NCI-H2227 (cell line): ENCODE measurements at regions not wholly inside any gene's neighbourhood (a gene's known extent, or its start where the extent isn't known, plus 50 kb on each side); places are given as distances from the start of the nearest gene placed in this dataset.
"Not testable (repeated sequence)": the region's sequence is repeated elsewhere in the genome, so short reads cannot be mapped to it uniquely, and the experiment has no call there.

Experiments used
- DNase-seq: peaks from one replicate; lab custom pipeline; 2025; ENCODE audit not compliant: unreplicated experiment; lab: John Stamatoyannopoulos, UW

DNA sequence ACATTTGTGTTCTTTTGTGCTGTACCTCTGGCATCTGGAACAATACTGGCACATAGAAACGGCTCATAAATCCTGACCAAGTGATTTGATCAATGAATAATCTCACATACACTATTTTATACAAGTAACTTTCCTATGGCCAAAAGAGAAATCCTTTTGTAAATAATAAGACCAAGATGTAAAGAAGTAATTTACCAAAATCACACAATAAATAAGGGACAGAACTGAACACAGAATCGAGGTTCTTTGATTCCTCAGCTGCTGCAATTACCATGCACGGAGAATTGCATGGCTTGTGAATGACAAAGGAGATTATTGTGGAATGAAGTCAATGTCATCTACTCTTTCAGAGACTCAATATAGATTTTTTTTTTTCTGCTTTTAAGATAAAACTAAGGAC lies 576.8 kb upstream of the SMIM31 start:
- no peak for DNase-seq

- no peak for DNase-seq
Measured at GRCh38 chr4:164177753-164178152, 576.2 kb upstream of the SMIM31 start.

DNA sequence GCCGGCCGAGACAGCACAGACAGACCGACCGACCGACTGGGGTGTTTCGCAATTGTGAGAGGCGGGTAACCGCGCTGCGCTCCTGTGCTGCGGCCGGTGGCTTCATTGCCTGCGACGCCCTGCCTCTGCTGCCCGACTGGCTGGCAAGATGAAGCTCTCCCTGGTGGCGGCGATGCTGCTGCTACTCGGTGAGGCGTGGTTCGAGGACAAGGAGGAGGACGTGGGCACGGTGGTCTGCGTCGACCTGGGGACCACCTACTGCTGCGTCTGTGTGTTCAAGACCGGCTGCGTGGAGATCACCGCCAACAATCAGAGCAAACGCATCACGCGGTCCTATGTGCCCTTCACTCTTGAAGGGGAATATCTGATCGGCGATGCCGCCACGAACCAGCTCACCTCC lies 565.7 kb upstream of the SMIM31 start:
- DNase-seq = no peak

DNA sequence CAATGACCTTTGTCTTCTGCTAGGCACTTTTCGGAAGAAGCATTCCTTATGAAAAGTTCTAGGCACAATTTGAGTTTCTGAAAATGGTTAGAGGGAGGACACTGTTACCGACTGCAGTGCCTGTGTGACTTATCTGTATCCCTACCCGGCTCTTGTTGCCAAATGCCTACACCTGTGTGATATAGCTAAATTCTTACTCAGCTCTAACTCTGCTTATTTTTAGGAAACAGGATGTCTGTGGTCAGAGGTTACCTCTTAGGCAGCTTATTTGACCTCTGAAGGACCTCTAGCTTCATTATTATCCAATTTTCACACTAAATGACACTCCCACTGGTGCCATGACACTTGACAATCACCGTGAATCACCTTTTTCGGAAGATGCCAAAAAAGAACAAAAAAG lies 561.1 kb upstream of the SMIM31 start:
- no peak for DNase-seq

DNA sequence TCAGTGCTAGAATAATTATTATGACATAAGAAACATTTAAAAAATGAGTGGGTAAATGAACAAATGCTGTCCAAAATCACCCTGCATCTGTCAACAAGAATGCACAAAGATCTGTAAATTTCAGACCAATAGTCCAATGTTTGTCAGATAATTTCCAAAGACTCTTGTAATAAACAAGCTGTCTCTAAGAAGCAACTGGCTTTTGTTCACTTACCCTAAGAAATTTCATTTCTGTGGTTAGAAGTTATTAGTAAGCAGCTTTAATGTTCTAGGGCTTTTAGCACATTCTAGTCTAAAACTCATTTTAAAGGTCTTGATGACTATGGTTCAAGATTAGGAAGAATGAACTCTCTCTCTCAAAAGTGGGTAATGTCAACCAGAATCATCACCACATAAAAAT lies 560.3 kb upstream of the SMIM31 start:
- DNase-seq = no peak

DNA sequence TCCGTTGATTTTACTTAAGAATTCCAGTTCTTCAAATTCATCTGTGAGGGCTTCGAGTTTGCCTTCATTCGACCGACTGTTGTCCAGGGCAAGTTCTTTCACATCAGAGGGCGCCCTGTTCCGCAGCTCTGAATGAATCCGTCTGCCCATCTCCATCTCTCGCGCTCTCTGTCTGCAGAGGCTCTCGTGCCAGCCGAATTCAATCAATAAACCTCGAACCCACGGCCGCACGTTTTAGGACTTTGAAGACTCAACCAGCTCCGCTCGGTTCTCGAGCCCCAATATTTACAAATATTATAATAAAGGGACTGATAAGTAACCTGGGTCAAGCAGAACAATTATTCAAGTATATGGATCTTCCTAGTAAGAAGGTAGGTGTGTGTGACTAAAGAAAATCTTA lies 556.4 kb upstream of the SMIM31 start:
- no peak for DNase-seq

GRCh38 chr4:164203476-164203875 lies 550.5 kb upstream of the SMIM31 start:
- DNase-seq = no peak

GRCh38 chr4:164204434-164204833 lies 549.5 kb upstream of the SMIM31 start:
- no peak for DNase-seq

DNA sequence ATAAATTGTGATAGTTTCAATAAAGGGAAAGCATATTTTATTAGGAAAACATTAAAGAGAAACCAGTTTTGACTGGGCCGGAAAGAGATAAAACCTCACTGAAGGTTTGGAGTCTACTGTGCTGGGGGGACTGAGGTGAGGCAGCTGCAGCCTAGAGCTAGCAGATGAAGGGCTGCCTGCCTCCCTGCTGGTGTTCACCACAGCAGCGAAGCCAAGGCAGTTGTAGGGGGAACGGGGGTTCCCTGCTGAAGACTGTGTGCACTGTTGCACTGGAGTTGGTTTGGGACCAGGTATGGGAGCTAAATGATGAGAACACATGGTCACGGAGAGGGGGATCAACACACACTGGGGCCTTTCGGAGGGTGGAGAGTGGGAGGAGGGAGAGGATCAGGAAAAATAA lies 546.5 kb upstream of the SMIM31 start:
- no peak for DNase-seq

DNA sequence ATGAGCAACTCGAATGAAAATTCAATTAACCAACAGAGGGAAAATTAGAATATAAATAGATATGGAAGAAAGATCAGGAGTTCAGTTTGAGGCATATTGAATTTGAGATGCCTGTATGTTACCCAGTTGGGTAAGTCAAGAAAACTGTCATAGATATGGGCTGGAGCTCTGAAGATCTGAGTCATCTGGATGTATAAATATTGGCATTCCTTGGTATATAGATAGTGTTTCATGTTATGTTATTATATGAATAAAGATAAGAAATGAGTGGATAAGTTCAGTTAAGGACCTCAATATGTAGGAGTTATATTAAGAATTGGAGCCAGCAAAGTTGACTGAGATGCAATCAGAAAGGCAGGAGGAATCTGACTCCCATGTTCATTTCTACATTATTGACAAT lies 543.6 kb upstream of the SMIM31 start:
- no peak for DNase-seq

DNA sequence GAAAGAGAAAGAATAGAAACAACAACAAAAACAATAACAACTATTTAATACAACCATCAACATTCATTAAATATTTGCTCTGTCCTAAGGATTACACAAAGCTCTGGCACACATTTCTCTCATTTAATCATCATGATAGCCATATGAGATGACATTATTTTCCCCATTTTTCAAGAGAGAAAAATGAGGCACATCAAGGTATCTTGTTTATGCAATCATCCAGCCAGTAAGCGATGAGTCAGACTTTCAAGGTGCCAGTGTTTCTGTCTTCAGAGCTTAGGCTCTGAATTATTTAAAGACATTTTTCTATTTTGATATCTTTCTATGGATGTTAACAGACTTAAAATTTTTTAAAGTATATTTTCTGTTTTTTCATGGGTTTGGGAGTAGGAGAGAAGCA lies 541.8 kb upstream of the SMIM31 start:
- no peak for DNase-seq

- no peak for DNase-seq
Measured at GRCh38 chr4:164212714-164213113, 541.2 kb upstream of the SMIM31 start.

GRCh38 chr4:164215113-164215741 lies 538.7 kb upstream of the SMIM31 start:
- no peak for DNase-seq

- no peak for DNase-seq
Measured at GRCh38 chr4:164221631-164222030, 532.3 kb upstream of the SMIM31 start.

DNA sequence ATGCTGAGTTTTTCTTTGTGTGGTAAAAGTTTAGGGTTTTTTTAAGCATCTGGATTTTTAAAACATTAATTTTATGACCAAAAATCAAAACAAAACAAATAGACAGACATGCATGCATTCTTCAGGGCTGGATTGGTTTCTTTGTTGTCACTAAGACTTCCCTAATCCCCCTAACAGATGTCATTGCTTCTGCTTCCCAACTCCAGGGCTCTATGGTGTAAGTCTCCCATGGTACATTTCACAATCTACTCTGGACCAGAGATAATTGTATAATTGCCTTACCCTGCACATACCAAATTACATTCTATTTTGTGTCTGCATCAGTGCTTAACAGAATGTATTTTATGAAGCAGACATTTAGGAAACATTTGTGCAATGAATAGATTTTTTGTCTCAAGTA lies 529.1 kb upstream of the SMIM31 start:
- no peak for DNase-seq

DNA sequence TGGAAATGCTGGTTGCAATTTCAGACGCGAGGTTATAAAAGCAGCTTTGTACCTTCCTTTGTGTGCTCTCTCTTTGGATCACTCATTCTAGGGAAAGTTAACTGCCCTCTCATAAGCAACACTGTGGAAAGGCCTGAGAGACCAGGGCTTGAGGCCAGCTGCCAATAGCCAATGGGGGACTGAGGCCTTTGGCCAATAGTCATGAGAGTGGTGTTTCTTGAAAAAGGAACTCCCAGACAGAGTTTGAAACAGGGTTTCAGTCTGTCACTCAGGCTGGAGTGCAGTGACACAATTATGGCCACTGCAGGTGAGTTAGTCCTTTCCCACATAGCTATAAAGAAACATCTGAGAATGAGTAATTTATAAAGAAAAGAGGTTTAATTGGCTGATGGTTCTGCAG lies 524.7 kb upstream of the SMIM31 start:
- no peak for DNase-seq

DNA sequence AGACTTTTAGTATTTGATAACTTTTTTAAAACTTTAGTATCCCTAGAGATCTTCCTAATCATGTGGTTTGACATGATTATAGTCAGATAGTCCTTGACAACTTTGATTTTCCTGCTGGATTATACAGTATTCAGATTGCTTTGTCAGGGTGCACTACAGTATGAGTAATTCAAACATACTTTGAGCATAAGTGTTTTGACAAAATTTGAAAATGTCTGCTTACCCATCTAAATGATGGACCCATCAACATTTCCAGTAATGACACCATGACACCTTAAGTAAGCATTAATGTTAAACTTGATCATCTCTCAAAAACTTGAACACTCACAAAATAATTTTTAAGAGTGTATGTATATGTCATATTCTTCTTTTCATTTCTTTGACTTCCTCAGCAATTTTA lies 514.5 kb upstream of the SMIM31 start:
- DNase-seq = no peak

DNA sequence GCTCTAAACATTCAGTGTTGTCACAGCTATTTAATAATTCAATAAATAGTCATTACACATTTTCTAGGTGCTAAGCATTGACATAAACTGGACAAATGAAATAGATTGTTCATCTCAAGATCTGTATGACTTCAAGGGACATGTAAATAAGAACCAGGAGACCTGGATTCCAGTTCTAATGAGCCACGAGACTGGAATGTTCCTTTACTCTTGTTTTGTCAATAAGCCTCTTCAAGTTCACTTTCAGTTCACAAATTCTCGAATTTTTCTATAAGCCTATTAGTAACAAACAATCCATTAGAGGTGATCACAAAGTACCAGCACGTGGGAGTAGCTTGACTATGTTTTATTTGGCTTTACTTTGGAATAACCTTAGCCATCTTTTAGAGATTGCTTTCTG lies 514.0 kb upstream of the SMIM31 start:
- no peak for DNase-seq

DNA sequence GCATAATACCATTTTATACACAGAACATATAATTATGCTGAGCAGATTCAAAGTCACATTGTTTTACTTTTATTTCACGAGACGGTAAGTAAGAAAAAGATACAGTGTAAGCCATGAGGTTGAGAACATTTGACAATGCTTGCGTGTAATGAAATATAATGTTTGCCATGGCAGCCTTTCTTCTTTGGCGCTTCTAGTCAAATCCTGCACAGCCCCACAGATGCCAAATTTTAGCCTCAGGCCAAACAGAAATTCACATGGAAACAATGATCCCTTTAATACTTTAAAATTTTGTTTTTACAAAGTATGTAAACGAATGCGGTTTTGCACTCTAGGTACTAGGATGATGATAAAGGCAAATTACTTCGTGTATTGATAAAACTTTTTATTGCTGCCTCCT lies 502.7 kb upstream of the SMIM31 start:
- DNase-seq = no peak

GRCh38 chr4:164252286-164252685 lies 501.6 kb upstream of the SMIM31 start:
- no peak for DNase-seq

- DNase-seq = no peak
Measured at GRCh38 chr4:164261831-164262230, 492.1 kb upstream of the SMIM31 start.

GRCh38 chr4:164262508-164262907 lies 491.4 kb upstream of the SMIM31 start:
- not testable (repeated sequence) for DNase-seq

GRCh38 chr4:164277414-164277813 lies 476.5 kb upstream of the SMIM31 start:
- DNase-seq = not testable (repeated sequence)

- DNase-seq = no peak
Measured at GRCh38 chr4:164287173-164287572, 466.8 kb upstream of the SMIM31 start.
